ENCODE measurements at regions not wholly inside any gene's neighbourhood (a gene's known extent, or its start where the extent isn't known, plus 50 kb on each side); places are given as distances from the start of the nearest gene placed in this dataset.

DNA sequence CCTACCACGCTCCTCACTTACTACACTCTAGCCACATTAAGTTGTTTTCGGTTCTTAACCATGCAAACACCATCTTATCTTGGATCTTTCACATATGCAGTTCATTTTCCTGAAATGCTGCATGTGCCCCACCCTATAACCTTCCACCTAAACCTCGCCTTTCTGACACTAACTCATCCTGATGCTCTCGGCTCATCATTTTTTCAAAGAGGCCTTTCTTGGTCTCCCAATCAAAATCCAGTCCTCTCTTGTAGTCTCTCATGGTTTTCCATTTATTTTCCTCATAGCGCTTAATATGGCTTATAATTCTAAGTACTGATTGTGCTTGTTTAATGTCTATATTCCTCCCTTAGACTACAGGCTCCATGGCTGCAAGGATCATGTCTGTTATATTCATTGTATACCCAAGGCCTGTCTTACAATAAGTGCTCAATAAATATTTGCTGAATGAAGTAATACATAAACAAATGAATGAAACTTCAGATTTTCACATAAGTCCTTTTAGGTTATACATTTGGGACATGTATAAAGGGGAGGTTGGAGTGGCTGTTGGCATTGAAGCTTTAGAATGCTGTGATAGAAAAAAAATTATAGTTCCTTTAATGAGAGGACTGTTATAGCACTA, 79.2 kb upstream of the CDC42BPA start:
- no peak for DNase-seq (ENCODE audit: low read depth)
- no peak overlapping the region for H3K4me3 ChIP-seq (ENCODE audit: low read depth, low read length)
- TF ChIP-seq, protein P1, sequence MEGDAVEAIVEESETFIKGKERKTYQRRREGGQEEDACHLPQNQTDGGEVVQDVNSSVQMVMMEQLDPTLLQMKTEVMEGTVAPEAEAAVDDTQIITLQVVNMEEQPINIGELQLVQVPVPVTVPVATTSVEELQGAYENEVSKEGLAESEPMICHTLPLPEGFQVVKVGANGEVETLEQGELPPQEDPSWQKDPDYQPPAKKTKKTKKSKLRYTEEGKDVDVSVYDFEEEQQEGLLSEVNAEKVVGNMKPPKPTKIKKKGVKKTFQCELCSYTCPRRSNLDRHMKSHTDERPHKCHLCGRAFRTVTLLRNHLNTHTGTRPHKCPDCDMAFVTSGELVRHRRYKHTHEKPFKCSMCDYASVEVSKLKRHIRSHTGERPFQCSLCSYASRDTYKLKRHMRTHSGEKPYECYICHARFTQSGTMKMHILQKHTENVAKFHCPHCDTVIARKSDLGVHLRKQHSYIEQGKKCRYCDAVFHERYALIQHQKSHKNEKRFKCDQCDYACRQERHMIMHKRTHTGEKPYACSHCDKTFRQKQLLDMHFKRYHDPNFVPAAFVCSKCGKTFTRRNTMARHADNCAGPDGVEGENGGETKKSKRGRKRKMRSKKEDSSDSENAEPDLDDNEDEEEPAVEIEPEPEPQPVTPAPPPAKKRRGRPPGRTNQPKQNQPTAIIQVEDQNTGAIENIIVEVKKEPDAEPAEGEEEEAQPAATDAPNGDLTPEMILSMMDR (conservative IDR thresholded peaks at IDR 0.05; ENCODE audit: low read depth, low read length): no peak

DNA sequence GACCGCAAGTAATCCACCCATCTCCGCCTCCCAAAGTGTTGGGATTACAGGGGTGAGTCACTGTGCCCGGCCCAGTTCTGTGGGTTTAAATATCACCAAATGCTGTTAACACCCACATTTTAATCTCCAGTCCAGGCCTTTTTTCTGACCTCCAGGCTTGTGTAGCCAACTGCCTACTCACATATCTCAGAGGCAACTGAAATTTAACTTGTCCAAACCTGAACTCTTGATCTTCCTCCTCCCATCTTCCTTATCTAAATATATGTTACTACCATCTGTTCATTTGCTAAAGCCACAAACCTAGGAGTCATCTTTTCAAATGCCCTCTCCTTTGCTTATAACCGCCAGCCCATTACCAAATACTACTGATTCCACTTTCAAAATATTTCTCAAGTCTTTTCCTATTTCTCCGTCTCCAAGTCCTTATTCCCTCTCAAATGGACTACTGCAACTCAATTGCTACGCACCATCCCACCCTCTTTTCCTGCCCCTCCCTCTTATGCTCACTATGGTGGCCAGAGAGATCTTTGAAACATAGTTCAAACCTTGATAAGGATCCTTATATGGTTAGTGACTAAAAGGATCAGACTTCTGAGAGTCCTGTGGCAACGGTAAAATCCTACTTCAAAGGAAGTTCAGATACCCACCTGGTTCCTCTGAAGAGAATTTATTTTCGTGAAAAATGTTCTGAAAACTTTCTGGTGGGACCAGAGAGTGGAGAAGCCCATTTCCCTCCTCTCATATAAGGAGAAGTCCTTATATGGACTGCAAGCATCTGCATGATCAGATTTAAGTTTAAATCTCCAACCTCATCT, 78.5 kb upstream of the CDC42BPA start:
- TF ChIP-seq, protein P1 (conservative IDR thresholded peaks at IDR 0.05; ENCODE audit: low read depth, low read length): no peak
- H3K4me3 ChIP-seq (ENCODE audit: low read depth, low read length): no peak overlapping the region
- DNase-seq (ENCODE audit: low read depth): no peak

DNA sequence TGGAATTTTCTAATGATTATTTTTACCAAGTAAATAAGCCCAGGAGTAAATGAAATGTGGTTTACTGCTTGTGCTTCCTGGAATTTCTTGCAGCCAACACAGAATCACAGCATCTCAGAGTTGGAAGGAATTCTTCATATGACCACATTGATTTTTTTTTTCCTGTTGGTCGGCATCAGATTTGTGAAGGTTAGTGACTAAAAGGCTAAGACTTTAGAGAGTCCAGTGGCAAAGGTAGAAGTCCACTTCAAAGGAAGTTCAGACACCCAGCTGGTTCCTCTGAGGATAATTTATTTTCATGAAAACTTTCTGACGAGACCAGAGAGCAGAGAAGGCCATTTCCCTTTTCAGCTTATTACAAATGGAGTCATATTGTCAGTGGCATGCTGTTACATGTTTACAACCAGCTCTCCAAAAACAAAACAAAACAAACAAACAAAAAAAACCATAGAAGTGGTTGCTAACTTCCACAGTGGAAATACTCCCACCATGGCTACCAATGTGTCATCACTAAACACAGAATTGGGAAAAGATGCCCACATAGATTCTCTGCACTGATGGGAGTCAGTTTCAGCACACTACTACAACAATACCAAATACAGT, 77.2 kb upstream of the CDC42BPA start:
- no peak overlapping the region for H3K4me3 ChIP-seq (ENCODE audit: low read depth, low read length)
- DNase-seq (ENCODE audit: low read depth): peak; percentile 51
- TF ChIP-seq, protein P1 (conservative IDR thresholded peaks at IDR 0.05; ENCODE audit: low read depth, low read length): no peak

- no peak for DNase-seq (ENCODE audit: low read depth)
- no peak overlapping the region for H3K4me3 ChIP-seq (ENCODE audit: low read depth, low read length)
- TF ChIP-seq, protein P1 (conservative IDR thresholded peaks at IDR 0.05; ENCODE audit: low read depth, low read length): no peak
Observed at GRCh38 chr1:227392984-227393764, 74.9 kb upstream of the CDC42BPA start.

- no peak overlapping the region for H3K4me3 ChIP-seq (ENCODE audit: low read depth, low read length)
- DNase-seq (ENCODE audit: low read depth): no peak
- TF ChIP-seq, protein P1 (conservative IDR thresholded peaks at IDR 0.05; ENCODE audit: low read depth, low read length): no peak
Observed at GRCh38 chr1:227391879-227392278, 73.6 kb upstream of the CDC42BPA start.

- no peak overlapping the region for H3K4me3 ChIP-seq (ENCODE audit: low read depth, low read length)
- TF ChIP-seq, protein P1 (conservative IDR thresholded peaks at IDR 0.05; ENCODE audit: low read depth, low read length): no peak
- DNase-seq (ENCODE audit: low read depth): no peak
Observed at GRCh38 chr1:227391211-227391610, 72.9 kb upstream of the CDC42BPA start.
